ENCODE measurements at regions not wholly inside any gene's neighbourhood (a gene's known extent, or its start where the extent isn't known, plus 50 kb on each side); places are given as distances from the start of the nearest gene placed in this dataset.

DNA sequence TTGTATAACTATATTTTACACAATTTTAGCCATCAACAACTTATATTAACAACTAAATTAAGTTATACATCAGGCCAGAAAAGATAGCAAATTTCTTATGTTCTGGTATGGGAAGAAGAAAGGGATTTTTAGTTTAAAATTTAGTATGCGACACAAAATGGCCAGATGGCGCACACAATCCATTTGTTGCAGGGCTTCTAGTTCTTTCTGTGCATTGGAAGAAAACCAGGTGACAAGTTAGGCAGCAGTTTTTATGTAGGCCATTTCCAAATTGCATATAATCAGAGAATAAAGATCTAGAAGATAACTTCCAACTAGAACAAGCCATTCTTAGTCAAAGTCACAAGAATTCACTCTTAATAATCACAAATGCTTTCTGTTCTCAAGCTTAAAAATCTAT lies 230.1 kb upstream of the ZNF717 start:
- TF ChIP-seq, protein P1, sequence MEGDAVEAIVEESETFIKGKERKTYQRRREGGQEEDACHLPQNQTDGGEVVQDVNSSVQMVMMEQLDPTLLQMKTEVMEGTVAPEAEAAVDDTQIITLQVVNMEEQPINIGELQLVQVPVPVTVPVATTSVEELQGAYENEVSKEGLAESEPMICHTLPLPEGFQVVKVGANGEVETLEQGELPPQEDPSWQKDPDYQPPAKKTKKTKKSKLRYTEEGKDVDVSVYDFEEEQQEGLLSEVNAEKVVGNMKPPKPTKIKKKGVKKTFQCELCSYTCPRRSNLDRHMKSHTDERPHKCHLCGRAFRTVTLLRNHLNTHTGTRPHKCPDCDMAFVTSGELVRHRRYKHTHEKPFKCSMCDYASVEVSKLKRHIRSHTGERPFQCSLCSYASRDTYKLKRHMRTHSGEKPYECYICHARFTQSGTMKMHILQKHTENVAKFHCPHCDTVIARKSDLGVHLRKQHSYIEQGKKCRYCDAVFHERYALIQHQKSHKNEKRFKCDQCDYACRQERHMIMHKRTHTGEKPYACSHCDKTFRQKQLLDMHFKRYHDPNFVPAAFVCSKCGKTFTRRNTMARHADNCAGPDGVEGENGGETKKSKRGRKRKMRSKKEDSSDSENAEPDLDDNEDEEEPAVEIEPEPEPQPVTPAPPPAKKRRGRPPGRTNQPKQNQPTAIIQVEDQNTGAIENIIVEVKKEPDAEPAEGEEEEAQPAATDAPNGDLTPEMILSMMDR (IDR thresholded peaks at IDR 0.05) = no peak
- no peak for TF ChIP-seq EP300 (IDR thresholded peaks at IDR 0.05)
- no peak for TF ChIP-seq POLR2AphosphoS5 (IDR thresholded peaks at IDR 0.05)
- no peak for TF ChIP-seq POLR2A (IDR thresholded peaks at IDR 0.05)
